ENCODE measurements at regions not wholly inside any gene's neighbourhood (a gene's known extent, or its start where the extent isn't known, plus 50 kb on each side); places are given as distances from the start of the nearest gene placed in this dataset.

GRCh38 chr1:57857809-57858208 lies 433.9 kb upstream of the DAB1 start:
- no peak overlapping the region for H3K4me2 ChIP-seq (ENCODE audit: low read length)

GRCh38 chr1:57854436-57854835 lies 430.6 kb upstream of the DAB1 start:
- no TSS peak for BruUV-seq (replicated peaks)
- CTCF ChIA-PET: no interaction called here

More at GRCh38 chr1:57857809-57858208, 433.9 kb upstream of the DAB1 start:
- RAD21 ChIA-PET (ENCODE audit: low non-redundant PET in 1 of 2, low total read pairs in 2 of 2, uncharacterized antibody in 2 of 2, unreplicated experiment in 2 of 2): no interaction called here
- H3K27ac ChIP-seq (ENCODE audit: low read depth, low read length): no peak overlapping the region
- no peak overlapping the region for H3K4me3 ChIP-seq (replicated peaks in 1 of 2; ENCODE audit: low read depth in 1 of 2, low read length in 2 of 2)
- no peaks in the 10 kb centered on the region for H3K79me2 ChIP-seq (ENCODE audit: insufficient read depth, low read length)
- no peaks in the 10 kb centered on the region; the same call in 1 of the 2 replicates for H4K20me1 ChIP-seq (ENCODE audit: insufficient read depth)
- H2AFZ ChIP-seq (ENCODE audit: low read depth, low read length, poor library complexity, severe bottlenecking): no peak overlapping the region
- no peaks in the 10 kb centered on the region for H3K9me2 ChIP-seq (ENCODE audit: insufficient read depth)
- TF ChIP-seq ZBTB33 (IDR thresholded peaks at IDR 0.05; ENCODE audit: extremely low read depth, insufficient replicate concordance, low read length) (no peak), SP1 (IDR thresholded peaks at IDR 0.05; ENCODE audit: low read depth) (no peak), EZH2 (IDR thresholded peaks at IDR 0.05) (no peak), ZFX (IDR thresholded peaks at IDR 0.05) (no peak), FOSL1 (IDR thresholded peaks at IDR 0.05; ENCODE audit: low read depth) (no peak), EZH2phosphoT487 (IDR thresholded peaks at IDR 0.05; ENCODE audit: borderline replicate concordance) (no peak), ATF3 (IDR thresholded peaks at IDR 0.05) (no peak)
- CTCF ChIA-PET: no interaction called here
- DNase-seq (ENCODE audit: low read depth, low spot score) (no peak), ATAC-seq (no peak)
- no peaks in the 10 kb centered on the region for H3K9me3 ChIP-seq (ENCODE audit: control insufficient read depth in 1 of 2, insufficient read depth in 1 of 2, low read depth in 1 of 2, low read length in 2 of 2)
- no peaks in the 10 kb centered on the region for H3K4me1 ChIP-seq (ENCODE audit: control insufficient read depth in 1 of 2, insufficient read depth in 2 of 2, low read length in 2 of 2)
- intact Hi-C loops (cut with micrococcal nuclease): no loop called here
- POLR2A ChIA-PET: no interaction called here
- BruUV-seq (replicated peaks): no TSS peak
- no peak overlapping the region for H3K9ac ChIP-seq (ENCODE audit: low read length)
- no peaks in the 10 kb centered on the region for H3K36me3 ChIP-seq (ENCODE audit: control insufficient read depth in 1 of 2, insufficient read depth in 2 of 2, low read length in 2 of 2)
- no peaks in the 10 kb centered on the region for H3K27me3 ChIP-seq (ENCODE audit: insufficient read depth, low read length)

More at GRCh38 chr1:57854436-57854835, 430.6 kb upstream of the DAB1 start:
- Histone ChIP-seq H3K27me3 (ENCODE audit: insufficient read depth, low read length) (no peaks in the 10 kb centered on the region), H3K4me3 (replicated peaks in 1 of 2; ENCODE audit: low read depth in 1 of 2, low read length in 2 of 2) (no peak overlapping the region), H3K4me2 (ENCODE audit: low read length) (no peak overlapping the region), H3K79me2 (ENCODE audit: insufficient read depth, low read length) (no peaks in the 10 kb centered on the region), H3K4me1 (ENCODE audit: control insufficient read depth in 1 of 2, insufficient read depth in 2 of 2, low read length in 2 of 2) (no peaks in the 10 kb centered on the region), H3K9me3 (ENCODE audit: control insufficient read depth in 1 of 2, insufficient read depth in 1 of 2, low read depth in 1 of 2, low read length in 2 of 2) (no peaks in the 10 kb centered on the region), H3K27ac (ENCODE audit: low read depth, low read length) (no peak overlapping the region), H3K9me2 (ENCODE audit: insufficient read depth) (no peaks in the 10 kb centered on the region), H3K9ac (ENCODE audit: low read length) (no peak overlapping the region), H4K20me1 (ENCODE audit: insufficient read depth) (no peaks in the 10 kb centered on the region), H3K36me3 (ENCODE audit: control insufficient read depth in 1 of 2, insufficient read depth in 2 of 2, low read length in 2 of 2) (no peaks in the 10 kb centered on the region), H2AFZ (ENCODE audit: low read depth, low read length, poor library complexity, severe bottlenecking) (no peak overlapping the region)
- POLR2A ChIA-PET: no interaction called here
- DNase-seq (ENCODE audit: low read depth, low spot score) (no peak), ATAC-seq (no peak)
- RAD21 ChIA-PET (ENCODE audit: low non-redundant PET in 1 of 2, low total read pairs in 2 of 2, uncharacterized antibody in 2 of 2, unreplicated experiment in 2 of 2): no interaction called here
- no peak for TF ChIP-seq FOSL1 (IDR thresholded peaks at IDR 0.05; ENCODE audit: low read depth)
- TF ChIP-seq ZNF274 (IDR thresholded peaks at IDR 0.05; ENCODE audit: low read depth, low read length): no peak
- no peak for TF ChIP-seq CTCF (IDR thresholded peaks at IDR 0.05 in 2 of 3, conservative IDR thresholded peaks at IDR 0.05 in 1 of 3; ENCODE audit: borderline replicate concordance in 1 of 3, insufficient read depth in 1 of 3, low read depth in 2 of 3, low read length in 2 of 3)
- TF ChIP-seq ZFX (IDR thresholded peaks at IDR 0.05): no peak
- intact Hi-C loops (cut with micrococcal nuclease): no loop called here
